ENCODE measurements at regions not wholly inside any gene's neighbourhood (a gene's known extent, or its start where the extent isn't known, plus 50 kb on each side); places are given as distances from the start of the nearest gene placed in this dataset.

DNA sequence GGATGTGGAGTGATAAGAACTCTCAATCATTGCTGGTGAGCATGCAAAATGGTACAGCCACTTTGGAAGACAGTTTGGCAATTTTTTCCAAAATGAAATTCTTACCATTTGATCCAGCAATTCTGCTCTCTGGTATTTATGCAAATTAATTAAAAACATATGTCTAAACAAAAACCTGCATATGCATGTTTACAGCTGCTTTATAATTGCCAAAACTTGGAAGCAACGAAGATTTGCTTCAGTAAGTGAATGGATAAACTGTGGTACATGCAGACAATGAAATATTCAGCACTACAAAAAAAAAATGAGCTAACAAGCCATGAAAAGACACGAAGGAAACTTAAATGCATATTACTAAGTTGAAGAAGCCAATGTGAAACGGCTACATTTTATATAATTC, 55.5 kb upstream of the SMLR1 start:
- no peak for DNase-seq

DNA sequence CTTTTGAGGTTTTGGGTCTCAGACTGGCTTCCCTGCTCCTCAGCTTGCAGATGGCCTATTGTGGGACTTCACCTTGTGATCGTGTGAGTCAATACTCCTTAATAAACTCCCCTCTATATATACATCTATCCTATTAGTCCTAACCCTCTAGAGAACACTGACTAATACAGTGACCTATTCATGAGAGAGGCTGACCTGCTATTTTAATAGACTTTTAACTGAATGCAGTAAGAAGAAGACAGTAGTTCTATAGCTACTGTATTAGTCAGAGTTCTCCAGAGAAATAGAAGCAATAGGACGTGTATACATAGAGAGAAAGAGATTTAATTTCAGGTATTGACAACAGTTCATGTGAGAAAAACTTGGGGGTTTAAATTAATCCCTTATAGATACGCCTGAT, 53.3 kb upstream of the SMLR1 start:
- no peak for DNase-seq

DNA sequence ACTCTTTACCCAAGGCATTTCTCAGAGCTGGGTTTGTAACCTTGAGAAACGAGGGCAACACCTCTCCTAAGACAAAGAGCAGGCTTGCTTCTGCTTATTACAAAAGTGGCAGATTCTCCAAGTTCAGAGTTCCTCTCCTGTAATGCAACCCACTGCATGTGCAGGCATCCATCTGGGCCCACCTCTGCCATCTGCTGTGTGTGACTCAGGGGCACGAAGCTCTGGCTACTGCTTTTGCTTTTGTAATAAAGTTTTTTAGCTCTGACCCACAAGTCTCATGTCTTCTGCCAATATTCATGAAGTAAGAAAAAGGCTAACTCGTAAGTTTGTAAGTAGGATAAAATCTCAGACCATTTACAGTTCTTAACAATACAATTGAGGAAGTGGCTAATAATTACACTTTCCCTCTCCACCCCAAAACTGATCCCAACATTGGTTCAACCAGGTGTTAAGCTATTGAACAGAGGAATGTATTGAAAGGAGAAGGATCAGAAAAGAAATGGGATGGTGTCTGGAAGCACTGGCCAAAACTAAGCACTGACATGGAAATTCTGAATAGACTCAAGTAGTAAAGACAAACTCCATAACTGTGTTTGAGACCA, 51.7 kb upstream of the SMLR1 start:
- DNase-seq = no peak

- DNase-seq = no peak
Observed at GRCh38 chr6:130776287-130776925, 50.8 kb upstream of the SMLR1 start.
